ENCODE measurements at regions not wholly inside any gene's neighbourhood (a gene's known extent, or its start where the extent isn't known, plus 50 kb on each side); places are given as distances from the start of the nearest gene placed in this dataset.

DNA sequence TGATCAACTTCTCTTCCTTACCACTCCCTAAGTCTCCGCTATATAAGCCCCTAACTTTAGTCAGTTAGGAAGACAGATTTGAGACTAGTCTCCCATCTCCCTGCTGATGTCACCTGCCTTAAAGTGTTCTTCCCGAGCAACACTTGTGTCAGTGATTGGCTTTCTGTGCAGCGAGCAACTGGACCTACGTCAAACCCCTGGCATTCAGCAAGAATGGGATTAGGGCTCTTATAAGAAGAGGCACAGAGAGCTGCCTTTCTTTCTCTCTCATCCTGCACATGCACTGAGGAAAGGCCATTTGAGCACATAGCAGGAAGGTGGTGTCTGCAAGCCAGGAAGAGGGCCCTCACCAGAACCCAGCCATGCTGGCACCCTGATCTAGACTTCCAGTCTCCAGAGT, 116.6 kb upstream of the THY1 start:
- H3K4me3 Mint-ChIP-seq = no peak overlapping the region
- H3K27me3 Mint-ChIP-seq (ENCODE audit: low read depth) = no peaks in the 10 kb centered on the region
- DNase-seq (ENCODE audit: low read depth, low spot score) = no peak
- peaks cover 2% of the 10 kb centered on the region for H3K4me1 Mint-ChIP-seq
- H3K27ac Mint-ChIP-seq (ENCODE audit: unreplicated experiment) = no peak overlapping the region
- TF ChIP-seq, protein P1, sequence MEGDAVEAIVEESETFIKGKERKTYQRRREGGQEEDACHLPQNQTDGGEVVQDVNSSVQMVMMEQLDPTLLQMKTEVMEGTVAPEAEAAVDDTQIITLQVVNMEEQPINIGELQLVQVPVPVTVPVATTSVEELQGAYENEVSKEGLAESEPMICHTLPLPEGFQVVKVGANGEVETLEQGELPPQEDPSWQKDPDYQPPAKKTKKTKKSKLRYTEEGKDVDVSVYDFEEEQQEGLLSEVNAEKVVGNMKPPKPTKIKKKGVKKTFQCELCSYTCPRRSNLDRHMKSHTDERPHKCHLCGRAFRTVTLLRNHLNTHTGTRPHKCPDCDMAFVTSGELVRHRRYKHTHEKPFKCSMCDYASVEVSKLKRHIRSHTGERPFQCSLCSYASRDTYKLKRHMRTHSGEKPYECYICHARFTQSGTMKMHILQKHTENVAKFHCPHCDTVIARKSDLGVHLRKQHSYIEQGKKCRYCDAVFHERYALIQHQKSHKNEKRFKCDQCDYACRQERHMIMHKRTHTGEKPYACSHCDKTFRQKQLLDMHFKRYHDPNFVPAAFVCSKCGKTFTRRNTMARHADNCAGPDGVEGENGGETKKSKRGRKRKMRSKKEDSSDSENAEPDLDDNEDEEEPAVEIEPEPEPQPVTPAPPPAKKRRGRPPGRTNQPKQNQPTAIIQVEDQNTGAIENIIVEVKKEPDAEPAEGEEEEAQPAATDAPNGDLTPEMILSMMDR (conservative IDR thresholded peaks at IDR 0.05) = no peak
- no peaks in the 10 kb centered on the region for H3K36me3 Mint-ChIP-seq (ENCODE audit: low read depth)
- no peaks in the 10 kb centered on the region for H3K9me3 Mint-ChIP-seq

DNA sequence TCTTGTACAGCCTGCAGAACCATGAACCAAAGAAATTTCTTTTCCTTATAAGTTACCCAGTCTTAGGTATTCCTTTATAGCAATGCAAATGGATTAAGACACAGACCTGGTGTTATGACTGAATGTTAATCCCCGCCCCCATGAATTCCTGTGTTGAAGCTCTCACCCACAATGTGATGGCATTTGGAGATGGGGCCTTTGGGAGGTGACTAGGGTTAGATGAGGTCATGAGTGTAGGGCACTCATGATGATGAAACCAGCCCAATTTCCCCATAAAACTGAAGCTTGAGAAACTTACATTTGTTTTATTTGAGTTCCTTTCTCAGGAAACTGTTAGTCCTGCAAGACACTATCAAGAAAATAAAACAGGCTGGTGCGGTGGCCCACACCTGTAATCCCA, 115.8 kb upstream of the THY1 start:
- no peaks in the 10 kb centered on the region for H3K36me3 Mint-ChIP-seq (ENCODE audit: low read depth)
- no peaks in the 10 kb centered on the region for H3K27me3 Mint-ChIP-seq (ENCODE audit: low read depth)
- no peak overlapping the region for H3K27ac Mint-ChIP-seq (ENCODE audit: unreplicated experiment)
- H3K9me3 Mint-ChIP-seq = no peaks in the 10 kb centered on the region
- no peak for DNase-seq (ENCODE audit: low read depth, low spot score)
- H3K4me1 Mint-ChIP-seq = peaks cover 10% of the 10 kb centered on the region
- TF ChIP-seq, protein P1 (conservative IDR thresholded peaks at IDR 0.05) = no peak
- no peak overlapping the region for H3K4me3 Mint-ChIP-seq

DNA sequence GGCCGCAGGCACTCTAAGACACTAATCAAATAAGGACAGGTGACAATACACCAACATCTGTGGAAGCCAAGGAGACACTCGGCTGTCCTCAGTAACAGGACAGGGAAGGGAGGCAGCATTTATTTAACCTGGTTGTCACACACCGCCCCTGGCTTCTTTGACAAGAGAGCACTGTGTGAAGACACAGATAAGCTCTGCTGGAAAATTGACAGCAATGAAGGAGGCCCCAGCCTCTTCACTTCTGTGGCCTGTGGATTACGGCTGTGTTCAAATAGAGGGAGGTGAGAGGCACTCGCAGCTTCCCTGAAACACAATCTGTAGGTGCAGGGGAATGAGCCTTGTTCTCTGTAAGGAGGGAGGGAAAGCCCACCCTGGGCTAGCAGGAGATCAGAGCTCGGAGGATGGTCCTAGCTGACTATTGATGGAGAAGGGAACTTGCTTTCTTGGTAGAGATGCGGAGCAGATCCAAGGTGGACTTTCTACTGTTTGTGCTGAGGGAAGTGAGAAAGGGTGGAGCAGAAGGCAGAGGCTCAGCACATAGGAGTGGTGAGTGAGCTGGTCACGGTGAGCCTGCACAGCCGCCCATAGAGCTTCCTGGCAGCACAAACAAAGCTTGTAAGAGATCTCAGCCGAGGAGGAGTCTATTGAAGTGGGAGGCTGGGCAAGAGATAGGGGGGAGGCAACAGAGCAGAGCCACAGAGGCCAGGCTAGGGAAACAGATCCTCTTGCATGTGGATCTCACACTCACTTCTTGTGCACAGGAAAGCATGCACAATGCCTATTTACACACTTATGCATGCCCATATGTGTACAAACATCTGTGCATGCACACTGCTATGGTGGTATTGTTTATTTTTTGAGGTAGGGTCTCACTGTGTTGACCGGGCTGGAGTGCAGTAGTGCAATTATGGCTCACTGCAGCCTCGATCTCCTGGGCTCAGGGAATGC, 114.6 kb upstream of the THY1 start:
- Mint-ChIP-seq H3K27me3 (ENCODE audit: low read depth) (no peaks in the 10 kb centered on the region), H3K36me3 (ENCODE audit: low read depth) (no peaks in the 10 kb centered on the region), H3K4me3 (no peak overlapping the region), H3K27ac (ENCODE audit: unreplicated experiment) (peak overlapping the region; percentile 51), H3K9me3 (no peaks in the 10 kb centered on the region), H3K4me1 (peaks cover 13% of the 10 kb centered on the region)
- TF ChIP-seq, protein P1 (conservative IDR thresholded peaks at IDR 0.05) = no peak
- DNase-seq (ENCODE audit: low read depth, low spot score) = no peak

DNA sequence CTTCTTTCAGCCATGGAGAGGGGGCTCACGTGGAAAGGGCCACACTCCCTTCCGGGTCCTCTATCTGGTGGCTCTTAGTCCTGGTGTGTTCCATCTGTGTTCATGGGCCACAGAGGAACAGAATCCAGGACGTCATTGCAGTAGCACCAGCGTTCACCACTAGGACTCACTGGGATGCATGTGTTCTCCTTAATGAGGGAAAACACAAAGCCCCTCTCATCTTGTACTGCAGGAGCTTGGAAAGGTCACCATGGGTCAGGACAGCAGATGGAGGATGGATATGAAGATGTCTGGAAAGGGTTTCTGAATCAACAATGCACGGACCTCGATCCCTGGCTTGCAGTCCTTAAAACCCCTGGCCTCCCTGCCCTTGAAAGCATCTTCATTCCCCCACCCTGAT, 113.8 kb upstream of the THY1 start:
- no peaks in the 10 kb centered on the region for H3K36me3 Mint-ChIP-seq (ENCODE audit: low read depth)
- no peaks in the 10 kb centered on the region for H3K27me3 Mint-ChIP-seq (ENCODE audit: low read depth)
- H3K27ac Mint-ChIP-seq (ENCODE audit: unreplicated experiment) = peak overlapping the region; percentile 51
- no peak overlapping the region for H3K4me3 Mint-ChIP-seq
- H3K4me1 Mint-ChIP-seq = peaks cover 13% of the 10 kb centered on the region
- TF ChIP-seq, protein P1 (conservative IDR thresholded peaks at IDR 0.05) = no peak
- no peaks in the 10 kb centered on the region for H3K9me3 Mint-ChIP-seq
- no peak for DNase-seq (ENCODE audit: low read depth, low spot score)

DNA sequence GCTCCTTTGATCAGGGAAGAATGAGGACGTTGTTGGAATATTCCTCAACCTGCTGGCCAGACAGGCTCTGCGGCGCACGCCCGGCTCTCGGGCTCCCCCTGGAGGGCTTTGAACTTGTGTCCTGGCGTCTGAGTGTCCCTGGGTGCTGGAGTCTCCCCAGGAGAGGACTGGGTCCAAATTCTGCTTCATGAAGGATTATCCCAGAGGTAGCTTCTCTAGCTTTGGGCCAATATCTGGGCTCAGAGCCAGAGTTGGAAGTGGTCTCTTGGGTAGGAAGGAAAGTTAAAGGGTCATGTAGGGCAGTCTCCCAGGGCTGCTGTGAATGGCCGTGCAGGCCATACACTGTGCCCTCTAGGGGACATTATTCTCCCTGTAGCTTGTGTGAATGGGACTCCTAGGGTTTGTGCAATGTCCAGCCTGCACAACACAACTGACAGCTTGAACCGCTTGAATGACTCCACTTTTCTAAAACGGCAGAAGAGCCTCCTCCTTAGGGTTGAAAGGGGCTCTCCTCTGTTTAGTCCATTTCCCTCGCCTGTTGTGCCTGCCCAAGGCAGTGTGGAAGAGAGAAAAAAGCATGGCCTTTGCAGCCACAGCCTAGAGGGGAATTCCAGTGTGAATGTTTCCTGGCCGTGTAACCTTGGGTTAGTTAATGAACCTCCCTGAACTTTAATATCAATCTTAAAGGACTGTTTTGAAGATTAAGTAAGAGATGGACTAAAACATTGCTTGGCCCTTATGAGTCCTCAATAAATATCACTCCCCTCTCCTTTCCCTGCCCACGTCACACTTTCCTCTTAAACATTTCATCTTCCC, 111.2 kb upstream of the THY1 start:
- Mint-ChIP-seq H3K4me1 (peaks cover 13% of the 10 kb centered on the region), H3K4me3 (no peak overlapping the region), H3K27ac (ENCODE audit: unreplicated experiment) (no peak overlapping the region), H3K36me3 (ENCODE audit: low read depth) (no peaks in the 10 kb centered on the region), H3K9me3 (no peaks in the 10 kb centered on the region), H3K27me3 (ENCODE audit: low read depth) (no peaks in the 10 kb centered on the region)
- TF ChIP-seq, protein P1 (conservative IDR thresholded peaks at IDR 0.05) = peak; percentile 93
- peak; percentile 81 for DNase-seq (ENCODE audit: low read depth, low spot score)

Data from neural crest cell (in vitro differentiated cells).